ENCODE measurements at regions not wholly inside any gene's neighbourhood (a gene's known extent, or its start where the extent isn't known, plus 50 kb on each side); places are given as distances from the start of the nearest gene placed in this dataset.

DNA sequence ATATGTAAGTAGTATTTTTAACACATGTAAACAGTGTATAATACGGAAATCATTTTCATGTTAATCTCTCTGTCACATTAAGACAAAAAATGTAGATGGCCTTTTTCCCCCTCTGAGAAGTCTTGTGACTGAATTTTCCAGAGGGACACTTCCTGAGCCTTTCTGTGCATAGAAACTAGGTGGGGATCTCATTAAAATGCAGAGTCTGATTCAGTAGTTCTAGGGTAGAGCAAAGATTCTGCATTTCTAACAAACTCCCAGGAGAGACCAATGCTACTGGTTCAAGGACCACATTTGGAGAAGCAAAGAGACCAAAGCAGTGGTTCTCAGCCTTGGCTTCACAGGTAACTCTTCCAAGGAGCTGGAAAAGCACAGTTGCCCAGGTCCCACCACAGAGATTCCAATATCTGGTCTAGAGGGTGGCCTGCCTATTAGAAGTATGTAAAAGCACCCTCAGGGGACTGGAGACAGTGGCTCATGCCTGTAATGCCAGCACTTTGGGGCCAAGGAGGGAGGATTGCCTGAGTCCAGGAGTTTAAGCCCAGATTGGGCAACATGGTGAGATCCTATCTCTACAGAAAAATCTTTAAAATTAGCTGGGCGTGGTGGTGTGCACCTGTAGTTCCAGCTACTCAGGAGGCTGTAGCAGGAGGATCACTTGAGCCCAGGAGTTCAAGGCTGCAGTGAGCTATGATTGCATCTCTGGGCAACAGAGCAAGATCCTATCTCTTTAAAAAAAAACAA, 378.5 kb downstream of the KIF16B start:
- Histone ChIP-seq H3K36me3 (ENCODE audit: control insufficient read depth, insufficient read depth, low read length) (no peaks in the 10 kb centered on the region), H3K4me3 (ENCODE audit: low read depth, low read length) (no peak overlapping the region), H3K27me3 (ENCODE audit: control insufficient read depth, insufficient read depth, low read length) (no peaks in the 10 kb centered on the region)
- no peak for DNase-seq (ENCODE audit: low read depth)
- ChIA-PET CTCF (interaction anchor here (0.7 kb wide), 1 partner anchor 45 kb away, joined by 3 read pairs; no protein-coding TSS in a partner anchor), POLR2A (no interaction called here)
- TF ChIP-seq, protein P1, sequence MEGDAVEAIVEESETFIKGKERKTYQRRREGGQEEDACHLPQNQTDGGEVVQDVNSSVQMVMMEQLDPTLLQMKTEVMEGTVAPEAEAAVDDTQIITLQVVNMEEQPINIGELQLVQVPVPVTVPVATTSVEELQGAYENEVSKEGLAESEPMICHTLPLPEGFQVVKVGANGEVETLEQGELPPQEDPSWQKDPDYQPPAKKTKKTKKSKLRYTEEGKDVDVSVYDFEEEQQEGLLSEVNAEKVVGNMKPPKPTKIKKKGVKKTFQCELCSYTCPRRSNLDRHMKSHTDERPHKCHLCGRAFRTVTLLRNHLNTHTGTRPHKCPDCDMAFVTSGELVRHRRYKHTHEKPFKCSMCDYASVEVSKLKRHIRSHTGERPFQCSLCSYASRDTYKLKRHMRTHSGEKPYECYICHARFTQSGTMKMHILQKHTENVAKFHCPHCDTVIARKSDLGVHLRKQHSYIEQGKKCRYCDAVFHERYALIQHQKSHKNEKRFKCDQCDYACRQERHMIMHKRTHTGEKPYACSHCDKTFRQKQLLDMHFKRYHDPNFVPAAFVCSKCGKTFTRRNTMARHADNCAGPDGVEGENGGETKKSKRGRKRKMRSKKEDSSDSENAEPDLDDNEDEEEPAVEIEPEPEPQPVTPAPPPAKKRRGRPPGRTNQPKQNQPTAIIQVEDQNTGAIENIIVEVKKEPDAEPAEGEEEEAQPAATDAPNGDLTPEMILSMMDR (IDR thresholded peaks at IDR 0.05; ENCODE audit: insufficient read depth, low read depth, low read length) = no peak

DNA sequence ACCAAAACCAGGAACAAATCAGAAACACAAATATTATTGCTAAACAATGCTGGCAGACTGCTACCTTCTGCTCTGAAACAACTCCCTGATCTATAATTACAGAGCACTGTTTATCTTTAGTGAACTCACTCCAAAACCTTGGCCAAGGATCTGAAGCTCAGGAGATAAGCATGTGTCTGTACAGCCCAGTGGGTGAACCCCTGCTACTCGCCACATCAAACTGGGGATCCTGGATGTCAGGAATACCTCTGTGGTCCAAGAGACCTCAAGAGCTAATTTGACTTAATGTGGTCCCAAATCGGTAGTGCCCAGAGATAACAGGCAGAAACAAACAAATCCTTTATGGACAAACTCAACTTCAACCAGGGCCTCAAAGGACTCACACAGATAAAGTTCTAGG, 381.8 kb downstream of the KIF16B start:
- no peaks in the 10 kb centered on the region for H3K27me3 ChIP-seq (ENCODE audit: control insufficient read depth, insufficient read depth, low read length)
- H3K4me3 ChIP-seq (ENCODE audit: low read depth, low read length) = no peak overlapping the region
- CTCF ChIA-PET = no interaction called here
- TF ChIP-seq, protein P1 (IDR thresholded peaks at IDR 0.05; ENCODE audit: insufficient read depth, low read depth, low read length) = no peak
- DNase-seq (ENCODE audit: low read depth) = no peak
- no peaks in the 10 kb centered on the region for H3K36me3 ChIP-seq (ENCODE audit: control insufficient read depth, insufficient read depth, low read length)
- POLR2A ChIA-PET = no interaction called here

DNA sequence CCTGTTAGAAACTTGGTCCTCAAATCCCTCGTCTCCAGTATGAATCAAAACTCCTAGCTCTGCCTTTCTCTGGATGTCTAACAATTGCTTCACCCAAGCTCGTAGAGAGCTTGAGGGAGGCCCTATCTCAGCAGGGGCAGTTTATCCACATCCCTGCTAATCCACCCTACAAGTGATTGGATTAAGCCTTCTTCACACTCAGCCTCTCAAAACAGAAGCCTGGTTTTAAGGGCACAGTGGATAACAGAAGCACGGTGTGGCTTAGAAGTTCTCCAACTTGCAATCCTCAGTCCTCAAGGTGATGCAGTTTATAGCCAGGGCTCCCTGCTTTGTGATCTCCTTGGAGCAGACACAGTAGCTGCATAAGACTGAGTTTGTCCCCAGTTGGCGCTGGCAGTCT, 383.9 kb downstream of the KIF16B start:
- POLR2A ChIA-PET = no interaction called here
- DNase-seq (ENCODE audit: low read depth) = no peak
- CTCF ChIA-PET = no interaction called here
- Histone ChIP-seq H3K27me3 (ENCODE audit: control insufficient read depth, insufficient read depth, low read length) (no peaks in the 10 kb centered on the region), H3K4me3 (ENCODE audit: low read depth, low read length) (no peak overlapping the region), H3K36me3 (ENCODE audit: control insufficient read depth, insufficient read depth, low read length) (no peaks in the 10 kb centered on the region)
- TF ChIP-seq, protein P1 (IDR thresholded peaks at IDR 0.05; ENCODE audit: insufficient read depth, low read depth, low read length) = no peak

DNA sequence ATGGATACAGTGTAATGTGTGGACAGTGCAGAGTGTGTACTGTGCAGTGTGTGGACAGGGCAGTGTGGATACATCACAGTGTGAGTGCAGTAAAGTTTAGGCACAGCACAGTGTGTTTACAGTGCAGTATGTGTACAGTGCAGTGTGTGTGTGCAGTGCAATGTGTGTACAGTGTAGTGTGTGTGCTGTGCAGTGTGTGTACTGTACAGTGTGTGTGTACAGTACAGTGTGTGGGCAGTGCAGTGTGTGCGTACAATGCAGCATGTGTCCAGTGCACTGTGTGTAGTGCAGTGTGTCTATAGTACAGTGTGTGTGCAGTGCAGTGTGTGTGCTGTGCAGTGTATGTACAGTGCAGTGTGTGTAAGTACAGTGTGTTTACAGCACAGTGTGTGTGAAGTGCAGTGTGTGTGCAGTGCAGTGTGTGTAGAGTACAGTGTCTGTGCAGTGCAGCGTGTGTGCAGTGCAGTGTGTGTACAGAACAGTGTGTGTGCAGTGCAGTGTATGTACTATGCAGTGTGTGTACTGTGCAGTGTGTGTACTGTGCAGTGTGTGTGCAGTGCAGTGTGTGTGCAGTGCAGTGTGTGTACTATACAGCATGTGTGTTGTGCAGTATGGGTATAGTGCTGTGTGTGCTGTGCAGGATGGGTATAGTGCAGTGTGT, 385.2 kb downstream of the KIF16B start:
- DNase-seq (ENCODE audit: low read depth) = no peak
- CTCF ChIA-PET = no interaction called here
- H3K36me3 ChIP-seq (ENCODE audit: control insufficient read depth, insufficient read depth, low read length) = no peaks in the 10 kb centered on the region
- H3K27me3 ChIP-seq (ENCODE audit: control insufficient read depth, insufficient read depth, low read length) = no peaks in the 10 kb centered on the region
- POLR2A ChIA-PET = no interaction called here
- TF ChIP-seq, protein P1 (IDR thresholded peaks at IDR 0.05; ENCODE audit: insufficient read depth, low read depth, low read length) = no peak
- H3K4me3 ChIP-seq (ENCODE audit: low read depth, low read length) = no peak overlapping the region

DNA sequence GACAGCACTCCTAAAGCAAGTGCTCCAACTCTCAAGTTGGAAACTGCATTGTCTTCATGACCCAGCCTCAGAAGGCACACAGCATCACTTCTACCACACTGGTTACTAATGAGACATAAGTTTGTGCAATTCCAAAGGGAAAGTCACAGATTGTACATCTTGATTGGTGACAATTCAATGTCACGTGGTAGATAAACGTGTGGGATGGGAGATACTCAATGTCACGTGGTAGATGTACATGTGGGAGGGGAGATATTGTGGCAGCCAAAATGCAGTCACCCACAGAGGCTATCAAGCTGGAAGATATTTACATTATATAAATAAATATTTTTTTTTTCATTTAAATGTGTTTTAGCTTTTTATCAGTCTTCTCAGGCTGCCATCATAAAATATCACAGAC, 393.3 kb downstream of the KIF16B start:
- ChIA-PET CTCF (no interaction called here), POLR2A (no interaction called here)
- no peak overlapping the region for H3K4me3 ChIP-seq (ENCODE audit: low read depth, low read length)
- no peaks in the 10 kb centered on the region for H3K36me3 ChIP-seq (ENCODE audit: control insufficient read depth, insufficient read depth, low read length)
- TF ChIP-seq, protein P1 (IDR thresholded peaks at IDR 0.05; ENCODE audit: insufficient read depth, low read depth, low read length) = no peak
- DNase-seq (ENCODE audit: low read depth) = no peak
- H3K27me3 ChIP-seq (ENCODE audit: control insufficient read depth, insufficient read depth, low read length) = no peaks in the 10 kb centered on the region
